ELF-1 (cell line): ENCODE measurements at regions not wholly inside any gene's neighbourhood (a gene's known extent, or its start where the extent isn't known, plus 50 kb on each side); places are given as distances from the start of the nearest gene placed in this dataset.
"Not testable (repeated sequence)": the region's sequence is repeated elsewhere in the genome, so short reads cannot be mapped to it uniquely, and the experiment has no call there.

ENCODE experiments used
- DNase-seq: peaks from one replicate; pipeline ENCODE4 v3.0.0-alpha.2; 2016; ENCODE audit warnings: low read depth, low spot score

DNA sequence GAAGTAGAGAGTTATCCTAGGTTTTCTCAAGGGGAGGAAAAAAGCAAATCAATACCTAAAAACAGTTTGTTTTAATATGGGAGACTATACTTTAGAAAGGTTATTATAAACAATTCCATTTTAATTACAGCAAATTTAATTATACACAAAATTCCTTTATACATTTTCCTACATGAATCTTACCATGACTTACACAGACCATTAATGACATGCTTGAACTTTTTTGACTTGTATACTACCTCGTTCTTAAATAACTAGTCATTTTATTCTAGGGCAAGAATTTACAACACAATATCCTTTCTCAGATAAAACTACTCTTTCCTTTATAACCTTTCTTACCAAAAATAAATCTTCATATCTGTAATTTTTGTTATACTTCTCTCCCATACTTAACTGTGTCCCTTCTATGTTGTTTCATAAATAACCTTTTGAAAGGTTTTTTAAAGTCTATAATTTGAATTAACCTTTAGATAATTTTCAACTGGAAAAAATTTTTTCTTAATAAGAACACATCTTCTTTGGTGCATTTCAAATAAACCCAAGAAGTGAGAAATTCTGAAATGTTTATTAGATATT is 729.4 kb downstream of the TENT5A start:
- DNase-seq, result no peak

DNA sequence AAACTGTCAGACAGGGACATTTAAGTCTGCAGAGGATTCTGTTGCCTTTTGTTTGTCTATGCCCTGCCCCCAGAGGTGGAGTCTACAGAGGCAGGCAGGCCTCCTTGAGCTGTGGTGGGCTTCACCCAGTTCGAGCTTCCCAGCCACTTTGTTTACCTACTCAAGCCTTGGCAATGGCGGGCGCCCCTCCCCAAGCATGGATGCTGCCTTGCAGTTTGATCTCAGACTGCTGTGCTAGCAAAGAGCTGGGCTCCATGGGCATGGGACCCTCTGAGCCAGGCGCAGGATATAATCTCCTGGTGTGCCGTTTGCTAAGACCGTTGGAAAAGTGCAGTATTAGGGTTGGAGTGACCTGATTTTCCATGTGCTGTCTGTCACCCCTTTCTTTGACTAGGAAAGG is 734.9 kb downstream of the TENT5A start:
- DNase-seq, result not testable (repeated sequence)

DNA sequence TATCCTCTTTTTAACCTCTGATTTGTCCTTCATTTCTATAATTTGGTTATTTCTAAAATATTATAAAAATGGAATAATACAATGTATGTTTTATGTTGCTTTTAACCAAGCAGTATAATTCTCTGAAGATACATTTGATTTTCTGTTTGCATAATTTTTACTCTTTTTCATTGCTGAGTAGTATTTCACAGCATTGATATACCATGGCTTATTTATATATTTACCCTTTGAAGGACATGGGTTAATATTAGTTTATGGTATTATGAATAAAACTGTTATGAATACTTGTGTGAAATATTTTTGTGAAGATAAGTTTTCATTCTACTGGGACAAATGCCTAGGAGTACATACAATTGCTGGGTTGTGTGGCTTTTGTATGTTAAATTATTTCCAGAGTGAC is 748.6 kb downstream of the TENT5A start:
- DNase-seq, result no peak

DNA sequence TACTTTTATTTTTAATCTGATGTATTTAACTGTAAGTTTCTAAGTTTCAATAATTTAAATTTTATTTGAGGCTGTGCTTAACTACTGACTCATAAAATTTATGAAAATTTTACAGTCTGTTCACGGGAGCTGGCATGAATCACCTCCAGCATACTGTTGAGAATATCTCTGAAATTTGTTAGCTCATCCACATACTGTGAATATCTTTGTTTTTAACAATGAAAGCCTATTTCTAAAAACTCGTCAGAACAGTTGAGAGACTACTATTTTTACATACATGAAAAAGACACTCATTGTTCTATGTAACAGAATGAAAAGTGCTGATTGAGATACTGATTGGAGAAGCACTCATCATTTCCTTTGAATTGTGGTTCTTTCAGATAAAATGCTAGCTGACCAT is 749.3 kb downstream of the TENT5A start:
- DNase-seq, result no peak

DNA sequence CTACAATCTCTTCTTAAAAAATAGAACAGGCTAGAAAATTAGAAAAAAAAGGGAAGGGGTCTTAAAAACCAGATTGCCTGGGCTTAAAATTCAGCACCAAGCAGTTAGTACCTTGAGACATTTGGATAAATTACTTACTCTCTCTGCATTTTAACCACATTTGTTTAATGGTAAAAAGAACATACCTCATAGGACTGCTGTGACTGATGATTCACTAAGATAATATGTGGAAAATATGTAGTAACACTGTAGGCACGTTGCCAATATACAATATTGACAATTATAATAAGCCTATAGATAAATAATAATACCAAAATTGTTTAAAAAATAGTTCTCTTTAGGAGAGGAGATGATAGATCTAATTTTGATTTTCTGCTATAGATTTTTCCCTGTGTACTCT is 750.4 kb downstream of the TENT5A start:
- no peak for DNase-seq

DNA sequence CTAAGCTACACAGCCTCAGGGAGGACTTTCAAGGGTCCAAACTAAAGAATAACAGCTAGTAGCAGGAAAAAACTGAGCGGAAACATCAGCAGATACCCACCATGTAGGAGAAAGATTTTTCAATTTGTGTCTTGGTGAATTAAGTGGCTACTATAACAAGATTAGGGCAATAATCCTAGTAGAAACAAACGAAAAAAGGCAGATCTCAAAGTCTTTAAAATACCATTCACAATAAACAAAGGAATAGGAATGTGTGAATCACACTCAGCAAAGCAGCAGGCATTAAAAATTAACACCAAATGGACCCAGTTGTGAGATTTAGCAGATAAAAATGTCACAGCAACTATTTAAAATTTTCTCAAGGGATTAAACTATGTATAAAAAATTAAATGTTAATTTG is 761.2 kb downstream of the TENT5A start:
- DNase-seq, result no peak

DNA sequence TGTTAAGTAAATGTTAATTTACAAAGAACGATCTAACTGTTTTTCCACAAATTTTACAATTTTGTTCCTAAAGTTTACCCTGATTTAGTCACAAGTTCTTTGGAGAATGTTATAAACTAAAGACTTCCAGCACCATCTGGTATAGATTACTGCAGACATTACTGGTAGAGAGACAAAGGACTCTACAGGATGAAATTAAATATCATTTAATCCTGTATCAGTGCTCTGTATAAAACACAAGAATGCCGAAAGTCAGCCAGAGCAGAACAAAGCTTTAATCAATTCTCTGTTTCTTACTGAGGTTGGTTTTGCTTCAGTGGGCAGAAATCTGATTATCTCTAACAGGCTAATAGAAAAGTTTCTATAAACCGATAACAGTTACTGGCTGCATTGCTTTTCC is 763.6 kb downstream of the TENT5A start:
- DNase-seq, result no peak

DNA sequence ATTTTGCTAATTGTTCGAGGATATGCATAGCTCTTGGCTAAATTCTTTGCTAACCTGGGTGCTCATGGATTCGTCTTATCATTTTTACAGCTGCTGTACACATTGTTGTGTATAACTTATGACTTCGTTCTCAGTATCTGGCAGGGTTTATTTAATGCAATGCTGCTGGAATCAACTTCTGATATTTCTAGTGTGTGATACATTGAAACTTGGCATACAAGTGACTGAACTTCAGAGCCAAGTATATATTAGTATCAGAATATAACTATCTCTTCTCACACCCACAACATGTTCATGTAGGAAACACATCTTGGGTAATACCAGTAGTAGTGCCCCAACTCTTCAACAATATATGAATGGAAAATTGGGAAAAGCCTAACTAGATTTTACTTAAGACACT is 764.2 kb downstream of the TENT5A start:
- no peak for DNase-seq

DNA sequence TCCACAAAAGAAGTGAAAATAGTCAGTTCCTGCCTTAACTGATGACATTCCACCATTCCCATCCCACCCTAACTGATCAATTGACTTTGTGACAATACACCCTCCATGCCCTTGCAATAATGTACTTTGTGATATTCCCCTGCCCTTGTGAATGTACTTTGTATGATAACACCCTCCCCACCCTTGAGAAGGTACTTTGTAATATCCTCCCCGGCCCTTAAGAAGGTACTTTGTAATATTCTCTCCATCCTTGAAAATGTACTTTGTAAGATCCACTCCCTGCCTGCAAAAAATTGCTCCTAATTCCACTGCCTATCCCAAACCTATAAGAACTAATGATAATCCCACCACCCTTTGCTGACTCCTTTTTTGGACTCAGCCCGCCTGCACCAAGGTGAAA is 771.3 kb downstream of the TENT5A start:
- not testable (repeated sequence) for DNase-seq

DNA sequence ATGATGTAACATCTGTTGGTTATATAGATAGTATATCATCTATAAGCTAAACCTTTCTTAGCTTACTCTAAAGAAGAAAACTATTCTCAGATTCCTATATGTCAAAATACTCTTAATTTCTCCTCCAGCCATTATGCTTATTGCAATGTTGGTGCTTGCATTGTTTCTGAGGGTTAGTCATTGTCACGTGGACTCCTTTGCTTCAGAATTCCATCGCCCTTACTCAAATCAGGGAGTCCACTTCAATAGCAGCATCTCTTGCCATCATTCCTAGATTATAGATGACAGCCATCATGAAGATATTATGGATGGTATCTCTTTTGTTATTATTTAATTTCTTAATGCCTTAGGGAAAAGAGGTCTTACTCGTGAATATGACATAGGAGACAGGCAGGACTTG is 776.1 kb downstream of the TENT5A start:
- DNase-seq, result no peak

DNA sequence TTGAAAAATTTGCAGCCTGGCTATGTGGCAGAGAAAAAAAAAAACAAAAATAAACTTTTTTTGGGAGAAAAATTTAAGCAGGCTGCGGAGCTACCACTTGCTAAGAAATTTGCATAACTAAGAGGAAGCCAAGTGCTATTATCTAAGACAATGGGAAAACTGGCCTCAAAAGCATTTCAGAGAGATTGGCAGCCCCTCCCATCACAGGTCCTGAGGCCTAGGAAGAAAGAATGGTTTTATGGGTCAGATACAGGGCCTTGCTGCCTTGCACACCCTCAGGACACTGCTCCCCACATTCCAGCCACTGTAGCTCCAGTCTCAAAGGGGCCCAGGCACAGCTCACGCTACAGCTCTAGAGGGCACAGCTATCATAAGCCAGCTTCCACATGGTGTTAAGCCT is 777.9 kb downstream of the TENT5A start:
- peak; percentile 46 for DNase-seq

DNA sequence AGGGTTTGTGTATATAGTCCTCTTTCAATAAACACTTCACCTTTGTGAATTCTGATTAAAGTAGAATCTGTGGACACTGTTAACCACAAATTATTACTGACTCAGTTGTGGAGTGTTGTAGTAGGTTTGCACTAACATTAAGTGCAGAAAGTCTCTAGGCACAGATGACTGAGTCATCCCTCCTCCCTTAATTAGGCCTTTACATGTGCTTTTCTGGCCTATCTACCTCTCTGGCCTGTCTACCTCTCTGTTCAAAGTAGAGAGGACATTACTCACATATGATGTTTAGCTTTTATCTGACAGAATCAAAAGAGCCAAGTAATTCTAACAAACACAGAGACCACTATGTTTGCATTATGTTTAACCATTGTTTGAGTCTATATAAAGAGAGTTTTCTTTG is 783.0 kb downstream of the TENT5A start:
- DNase-seq, result no peak

DNA sequence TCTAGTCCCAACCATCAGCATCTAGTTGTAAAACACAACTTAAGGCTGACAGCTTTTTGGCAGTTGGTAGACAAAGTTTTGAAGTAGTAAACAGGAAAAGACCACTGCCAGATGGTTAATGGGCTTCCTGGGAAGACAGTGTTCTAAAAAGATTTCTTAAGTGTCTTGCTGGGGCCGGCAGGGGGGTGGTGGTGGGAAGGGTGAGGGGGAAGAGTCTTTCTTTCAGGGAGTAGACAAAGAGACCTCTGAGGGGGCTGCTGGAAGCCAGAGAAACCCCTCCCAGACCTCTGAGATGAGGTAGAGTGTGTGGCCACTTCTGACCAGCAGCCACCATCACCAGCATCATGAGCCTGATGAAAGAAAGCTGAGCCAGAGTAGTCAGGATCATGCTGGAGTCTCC is 784.9 kb downstream of the TENT5A start:
- peak; percentile 14 for DNase-seq

DNA sequence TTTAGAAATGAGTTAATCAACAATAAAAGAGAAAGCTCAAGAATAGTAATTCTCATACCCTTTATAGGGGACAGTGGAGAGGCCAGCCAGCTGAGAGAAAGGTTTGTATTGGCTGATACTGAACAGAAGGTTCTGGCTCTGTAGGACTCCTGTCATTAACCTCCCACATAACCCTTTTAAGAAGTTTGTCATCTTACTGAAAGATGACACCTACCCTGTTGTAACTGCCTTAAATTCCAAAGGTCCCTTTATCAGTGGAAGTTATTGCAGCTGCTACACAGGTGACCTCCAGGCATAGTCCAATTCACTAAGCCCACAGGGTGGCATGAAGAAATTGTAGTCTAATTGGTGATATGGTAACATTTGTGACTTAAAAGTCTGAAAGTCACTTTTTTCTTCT is 790.1 kb downstream of the TENT5A start:
- no peak for DNase-seq

DNA sequence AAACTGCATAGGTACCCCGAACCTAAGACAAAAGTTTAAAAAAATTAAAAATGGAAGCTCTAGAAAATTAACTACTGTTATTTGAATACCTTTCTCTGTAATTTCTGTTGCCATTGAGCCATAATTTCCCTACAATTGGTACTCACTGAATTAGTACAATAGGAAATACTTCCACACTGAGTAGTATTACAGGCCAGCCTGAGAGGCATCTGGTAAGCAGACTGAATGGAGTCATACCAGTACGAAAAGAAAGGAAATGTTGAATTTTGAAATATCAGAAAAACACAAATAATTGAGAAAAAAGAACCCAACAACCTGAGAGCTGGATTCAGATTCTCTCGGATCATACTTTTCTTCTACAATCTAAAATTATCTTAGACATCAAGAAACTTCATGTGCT is 791.3 kb downstream of the TENT5A start:
- no peak for DNase-seq

DNA sequence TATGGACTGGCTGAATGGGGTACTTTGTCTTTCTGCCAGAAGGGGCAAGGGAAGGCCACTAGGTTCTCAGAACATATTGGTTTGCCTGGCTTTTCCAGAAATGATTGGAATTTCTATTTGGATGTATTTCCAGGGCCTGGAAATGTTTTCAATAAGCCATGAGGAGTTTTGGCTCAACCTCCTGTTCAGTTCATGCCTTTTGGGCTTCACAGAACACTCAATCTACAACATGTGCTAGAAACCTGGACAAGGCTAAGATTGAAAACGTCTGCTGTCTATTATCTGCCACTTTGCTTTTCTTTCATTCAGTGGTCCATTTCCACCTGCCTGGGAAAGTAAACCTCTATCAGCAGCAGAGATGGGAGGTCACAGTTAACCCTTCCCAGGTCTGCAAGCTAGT is 793.4 kb downstream of the TENT5A start:
- no peak for DNase-seq

DNA sequence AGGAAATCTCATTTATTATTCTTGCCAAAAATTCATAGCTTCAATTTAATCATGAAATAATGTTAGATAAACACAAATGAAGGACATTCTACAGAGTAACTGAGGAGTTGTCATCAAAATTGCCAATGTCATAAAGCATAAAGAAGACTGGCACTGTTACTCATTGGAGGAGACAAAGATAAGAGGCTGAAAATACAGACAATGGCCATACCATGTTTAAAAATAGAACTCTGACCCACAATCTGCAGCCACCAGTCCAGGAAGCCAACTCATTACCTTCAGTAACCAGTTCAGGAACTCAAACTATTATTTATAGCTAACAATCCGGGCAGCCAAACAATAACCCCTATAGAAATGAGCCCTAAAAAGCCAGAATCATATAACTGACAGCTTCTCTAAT is 795.6 kb downstream of the TENT5A start:
- no peak for DNase-seq

DNA sequence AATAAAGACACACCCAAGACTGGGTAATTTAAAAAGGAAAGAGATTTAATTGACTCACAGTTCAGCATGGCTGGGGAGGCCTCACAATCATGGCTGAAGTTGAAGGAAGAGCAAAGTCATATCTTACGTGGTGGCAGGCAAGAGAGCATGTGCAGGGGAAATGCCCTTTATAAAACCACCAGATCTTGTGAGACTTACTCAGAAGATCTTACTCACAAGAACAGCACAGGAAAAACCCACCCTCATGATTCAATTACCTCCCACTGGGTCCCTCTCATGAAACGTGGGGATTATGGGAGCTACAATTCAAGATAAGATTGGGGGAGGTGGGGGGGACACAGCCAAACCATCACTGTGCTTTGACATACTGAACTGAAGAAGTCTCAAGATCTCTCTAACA is 800.0 kb downstream of the TENT5A start:
- DNase-seq, result not testable (repeated sequence)

DNA sequence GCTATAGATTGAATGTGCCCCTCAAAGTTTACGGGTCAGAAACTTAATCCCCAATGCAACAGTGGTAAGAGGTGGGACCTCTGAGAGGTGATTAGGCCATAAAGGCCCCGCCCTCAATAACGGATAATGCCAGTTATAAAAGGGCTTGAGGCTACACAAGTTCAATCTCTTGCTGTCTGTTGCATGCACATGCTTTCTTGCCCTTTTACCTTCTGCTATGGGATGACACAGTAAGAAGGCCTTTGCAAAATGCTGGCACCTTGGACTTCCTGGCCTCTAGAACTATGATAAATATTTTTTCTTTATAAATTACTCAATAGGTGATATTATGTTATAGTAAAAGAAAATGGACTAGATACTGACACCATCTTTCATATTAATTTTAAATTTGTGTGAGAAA is 806.1 kb downstream of the TENT5A start:
- no peak for DNase-seq

DNA sequence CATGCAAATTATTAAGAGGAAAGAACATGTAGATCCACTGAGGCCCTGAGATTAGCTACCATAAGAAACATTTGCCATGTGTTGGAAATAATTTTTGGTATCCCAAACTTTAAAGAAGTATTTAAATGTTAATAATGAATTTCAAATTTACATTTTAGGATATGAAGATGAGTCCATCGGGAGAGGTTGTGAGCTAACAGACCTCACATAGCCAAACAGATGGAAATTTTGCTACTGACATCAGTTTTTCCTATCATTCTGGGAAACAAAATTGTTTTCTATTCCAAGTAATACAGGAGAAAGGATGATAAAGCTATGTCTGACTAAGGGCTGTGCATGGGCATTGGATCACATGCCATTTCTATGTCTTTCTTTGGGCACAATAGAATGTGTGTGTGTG is 809.6 kb downstream of the TENT5A start:
- DNase-seq, result no peak

DNA sequence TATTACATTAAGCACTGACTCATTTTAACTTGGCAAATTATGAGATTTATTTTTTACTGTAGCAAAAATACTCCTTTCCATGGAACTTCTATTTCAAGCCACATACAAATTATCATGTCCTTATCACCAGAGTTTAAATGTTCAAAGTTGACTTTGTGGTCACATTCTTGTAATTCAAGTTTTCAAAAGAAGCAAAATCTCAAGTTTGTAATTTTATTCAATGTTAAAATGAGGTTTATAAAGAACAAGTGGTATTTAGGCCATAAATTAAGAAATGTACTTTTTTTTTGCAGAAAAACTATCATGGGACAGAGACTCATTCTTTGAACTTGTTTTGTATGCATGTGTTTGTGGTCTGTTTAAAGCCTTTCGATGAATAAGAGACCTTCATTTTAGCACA is 811.5 kb downstream of the TENT5A start:
- DNase-seq, result no peak

DNA sequence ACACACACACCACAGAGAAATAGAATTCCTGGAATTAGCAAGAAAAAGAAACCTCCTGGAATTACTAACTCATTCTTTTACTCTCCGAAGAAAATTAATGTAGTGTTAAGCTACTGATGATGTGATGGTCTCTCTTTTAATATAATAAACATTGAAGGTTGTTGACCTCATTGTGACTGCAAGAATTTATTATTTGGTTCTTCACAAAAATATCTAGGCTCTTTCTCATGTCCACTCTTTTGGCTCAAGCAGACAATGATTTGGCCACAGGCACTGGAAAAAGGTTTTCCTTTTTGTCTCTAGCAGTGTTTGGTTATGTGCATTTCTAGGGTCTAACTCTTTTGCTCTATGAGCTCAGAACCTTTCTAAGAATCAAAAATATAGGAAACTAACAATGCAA is 811.9 kb downstream of the TENT5A start:
- no peak for DNase-seq

DNA sequence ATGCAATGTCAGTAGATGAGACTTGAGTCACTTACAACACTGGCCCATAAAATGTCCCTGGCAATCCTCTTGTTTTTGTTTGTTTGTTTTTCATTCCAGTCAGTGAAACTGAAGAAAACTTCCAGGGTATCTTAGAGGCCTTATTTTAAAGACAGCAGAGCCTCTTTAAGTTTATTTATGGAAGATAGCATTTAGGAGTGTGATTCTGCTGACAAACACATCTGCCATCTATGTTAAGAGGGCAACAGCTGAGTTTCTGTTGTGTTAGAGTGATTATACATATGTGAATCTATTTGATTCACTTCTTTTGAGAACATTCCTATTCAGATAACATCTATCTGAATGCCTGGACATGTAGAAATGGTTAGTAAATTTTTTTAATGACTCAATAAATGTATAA is 812.6 kb downstream of the TENT5A start:
- no peak for DNase-seq

DNA sequence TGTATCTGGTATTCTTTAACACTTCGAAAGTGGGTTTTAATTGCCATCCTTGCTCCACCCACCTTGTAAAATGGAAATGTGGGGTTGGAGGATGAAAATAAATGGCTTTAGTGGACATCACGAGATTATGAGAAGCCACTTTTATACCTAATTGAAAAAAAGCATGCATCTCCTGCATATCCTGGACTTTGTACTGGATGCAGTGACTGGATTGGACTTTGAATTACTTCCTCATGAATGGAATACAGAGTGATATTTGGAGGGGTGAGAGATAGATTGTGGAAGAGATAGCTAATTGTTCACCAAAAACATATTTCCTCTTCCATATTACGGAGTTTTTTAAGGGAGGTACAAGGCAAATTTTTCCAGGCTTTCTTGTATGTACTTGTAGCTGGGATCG is 813.0 kb downstream of the TENT5A start:
- no peak for DNase-seq

DNA sequence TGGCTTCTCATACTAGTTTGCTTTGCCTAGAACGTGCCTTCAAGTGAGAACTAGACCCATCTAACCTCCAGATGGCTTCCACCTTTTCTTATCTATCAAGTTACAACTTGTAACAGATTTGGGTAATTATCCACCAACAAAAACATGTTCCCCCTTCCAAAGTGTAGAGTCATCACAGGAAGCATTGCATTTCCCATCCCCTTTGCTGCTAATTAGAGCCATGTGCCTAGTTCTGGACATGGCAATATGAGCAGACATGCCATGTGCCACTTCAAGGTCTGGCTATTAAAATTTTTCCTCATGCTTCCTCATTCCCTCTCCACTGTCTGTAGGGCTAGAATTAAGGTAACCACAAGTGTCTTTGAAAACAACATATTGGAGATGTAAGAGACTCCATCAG is 814.4 kb downstream of the TENT5A start:
- no peak for DNase-seq
